ENCODE measurements at regions not wholly inside any gene's neighbourhood (a gene's known extent, or its start where the extent isn't known, plus 50 kb on each side); places are given as distances from the start of the nearest gene placed in this dataset.

GRCh38 chr7:26459540-26460193 lies 168.0 kb downstream of the SNX10 start:
- no peak for TF ChIP-seq CTCF (conservative IDR thresholded peaks at IDR 0.05)
- H3K27ac ChIP-seq: no peak overlapping the region

GRCh38 chr7:26460351-26461085 lies 168.9 kb downstream of the SNX10 start:
- TF ChIP-seq CTCF (conservative IDR thresholded peaks at IDR 0.05): no peak
- H3K27ac ChIP-seq: no peak overlapping the region

GRCh38 chr7:26461518-26461917 lies 169.9 kb downstream of the SNX10 start:
- H3K27ac ChIP-seq: no peak overlapping the region
- no peak for TF ChIP-seq CTCF (conservative IDR thresholded peaks at IDR 0.05)

- no peak overlapping the region for H3K27ac ChIP-seq
- no peak for TF ChIP-seq CTCF (conservative IDR thresholded peaks at IDR 0.05)
Measured at GRCh38 chr7:26466007-26466406, 174.3 kb downstream of the SNX10 start.

GRCh38 chr7:26467104-26467503 lies 175.4 kb downstream of the SNX10 start:
- H3K27ac ChIP-seq: no peak overlapping the region
- no peak for TF ChIP-seq CTCF (conservative IDR thresholded peaks at IDR 0.05)

GRCh38 chr7:26467541-26467940 lies 175.9 kb downstream of the SNX10 start:
- TF ChIP-seq CTCF (conservative IDR thresholded peaks at IDR 0.05): no peak
- no peak overlapping the region for H3K27ac ChIP-seq

GRCh38 chr7:26468625-26469024 lies 177.0 kb downstream of the SNX10 start:
- H3K27ac ChIP-seq: no peak overlapping the region
- no peak for TF ChIP-seq CTCF (conservative IDR thresholded peaks at IDR 0.05)

All from VCaP (cell line).